Nephron (organoid): ENCODE measurements at regions not wholly inside any gene's neighbourhood (a gene's known extent, or its start where the extent isn't known, plus 50 kb on each side); places are given as distances from the start of the nearest gene placed in this dataset.

Source experiments
- H3K27ac Mint-ChIP-seq, 3 experiments: 2 replicates each; pipeline ENCODE4 v1.8.0; 2020; ENCODE audit warnings: mixed read lengths in 3 of 3, mild to moderate bottlenecking in 2 of 3, moderate library complexity in 1 of 3
- H3K27me3 Mint-ChIP-seq: 2 replicates; pipeline ENCODE4 v1.8.0; 2021; ENCODE audit warnings: low read depth, mild to moderate bottlenecking, moderate library complexity, mixed read lengths
- H3K36me3 Mint-ChIP-seq: 2 replicates; pipeline ENCODE4 v1.8.0; 2020; ENCODE audit warnings: low read depth, mixed read lengths
- H3K4me1 Mint-ChIP-seq: 2 replicates; pipeline ENCODE4 v1.8.0; 2020; ENCODE audit warnings: mixed read lengths
- H3K4me3 Mint-ChIP-seq, 3 experiments: 2 replicates each; pipeline ENCODE4 v1.8.0; 2020; ENCODE audit warnings: mild to moderate bottlenecking in 3 of 3, mixed read lengths in 3 of 3, moderate library complexity in 2 of 3
- H3K9me3 Mint-ChIP-seq: 2 replicates; pipeline ENCODE4 v1.8.0; 2020; ENCODE audit warnings: mixed read lengths
- TF ChIP-seq, protein P1 (sequence below), 3 experiments: fragments of 200-600 bp; sonication (generic); IDR thresholded peaks; one replicate each; pipeline ENCODE4 v1.5.0; 2021; ENCODE audit warnings: antibody characterized with exemption in 3 of 3; ENCODE audit not compliant: unreplicated experiment in 3 of 3

DNA sequence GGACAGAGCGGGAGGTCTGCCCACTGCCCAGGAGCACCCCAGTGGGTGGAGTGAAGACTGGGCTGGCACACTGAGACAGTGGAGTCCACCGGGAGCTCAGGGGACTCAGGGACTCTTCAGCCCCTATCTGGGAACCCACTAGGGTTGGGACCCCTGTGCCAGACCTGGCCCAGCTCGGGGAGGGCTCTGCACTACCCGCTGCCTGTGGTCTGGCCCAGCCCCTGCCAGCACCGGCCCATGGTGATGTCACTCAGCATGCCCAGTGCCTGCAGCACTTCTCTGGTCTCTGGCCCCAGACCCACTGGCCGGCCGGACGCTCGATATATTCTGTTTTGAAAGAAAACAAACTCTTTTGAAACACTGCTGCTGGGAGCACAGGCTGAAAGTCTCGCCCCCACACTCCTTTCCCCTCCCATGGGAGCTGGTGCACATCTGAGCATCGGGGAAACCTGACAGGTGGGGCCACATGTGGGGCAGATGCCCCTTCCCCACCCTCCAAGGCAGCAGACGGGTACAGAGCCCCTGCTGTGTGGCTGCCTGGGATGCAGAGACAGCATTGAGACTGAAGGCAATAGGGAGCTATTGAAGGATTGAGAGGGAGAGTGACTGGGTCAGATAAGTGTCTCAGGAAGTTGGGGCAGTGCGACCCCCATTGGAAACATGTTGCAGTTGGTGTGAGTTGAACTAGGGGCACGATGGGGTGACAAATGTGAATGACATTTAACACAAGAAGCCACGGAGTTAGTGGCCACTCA is 62.9 kb downstream of the MYEOV start:
- TF ChIP-seq, protein P1, sequence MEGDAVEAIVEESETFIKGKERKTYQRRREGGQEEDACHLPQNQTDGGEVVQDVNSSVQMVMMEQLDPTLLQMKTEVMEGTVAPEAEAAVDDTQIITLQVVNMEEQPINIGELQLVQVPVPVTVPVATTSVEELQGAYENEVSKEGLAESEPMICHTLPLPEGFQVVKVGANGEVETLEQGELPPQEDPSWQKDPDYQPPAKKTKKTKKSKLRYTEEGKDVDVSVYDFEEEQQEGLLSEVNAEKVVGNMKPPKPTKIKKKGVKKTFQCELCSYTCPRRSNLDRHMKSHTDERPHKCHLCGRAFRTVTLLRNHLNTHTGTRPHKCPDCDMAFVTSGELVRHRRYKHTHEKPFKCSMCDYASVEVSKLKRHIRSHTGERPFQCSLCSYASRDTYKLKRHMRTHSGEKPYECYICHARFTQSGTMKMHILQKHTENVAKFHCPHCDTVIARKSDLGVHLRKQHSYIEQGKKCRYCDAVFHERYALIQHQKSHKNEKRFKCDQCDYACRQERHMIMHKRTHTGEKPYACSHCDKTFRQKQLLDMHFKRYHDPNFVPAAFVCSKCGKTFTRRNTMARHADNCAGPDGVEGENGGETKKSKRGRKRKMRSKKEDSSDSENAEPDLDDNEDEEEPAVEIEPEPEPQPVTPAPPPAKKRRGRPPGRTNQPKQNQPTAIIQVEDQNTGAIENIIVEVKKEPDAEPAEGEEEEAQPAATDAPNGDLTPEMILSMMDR (IDR thresholded peaks at IDR 0.05; ENCODE audit: unreplicated experiment in 3 of 3), result no peak
- Mint-ChIP-seq H3K27me3 (peaks cover 18% of the 10 kb centered on the region), H3K27ac (no peak overlapping the region), H3K4me3 (no peak overlapping the region), H3K9me3 (peaks cover 7% of the 10 kb centered on the region), H3K4me1 (peaks cover 9% of the 10 kb centered on the region), H3K36me3 (no peaks in the 10 kb centered on the region)

DNA sequence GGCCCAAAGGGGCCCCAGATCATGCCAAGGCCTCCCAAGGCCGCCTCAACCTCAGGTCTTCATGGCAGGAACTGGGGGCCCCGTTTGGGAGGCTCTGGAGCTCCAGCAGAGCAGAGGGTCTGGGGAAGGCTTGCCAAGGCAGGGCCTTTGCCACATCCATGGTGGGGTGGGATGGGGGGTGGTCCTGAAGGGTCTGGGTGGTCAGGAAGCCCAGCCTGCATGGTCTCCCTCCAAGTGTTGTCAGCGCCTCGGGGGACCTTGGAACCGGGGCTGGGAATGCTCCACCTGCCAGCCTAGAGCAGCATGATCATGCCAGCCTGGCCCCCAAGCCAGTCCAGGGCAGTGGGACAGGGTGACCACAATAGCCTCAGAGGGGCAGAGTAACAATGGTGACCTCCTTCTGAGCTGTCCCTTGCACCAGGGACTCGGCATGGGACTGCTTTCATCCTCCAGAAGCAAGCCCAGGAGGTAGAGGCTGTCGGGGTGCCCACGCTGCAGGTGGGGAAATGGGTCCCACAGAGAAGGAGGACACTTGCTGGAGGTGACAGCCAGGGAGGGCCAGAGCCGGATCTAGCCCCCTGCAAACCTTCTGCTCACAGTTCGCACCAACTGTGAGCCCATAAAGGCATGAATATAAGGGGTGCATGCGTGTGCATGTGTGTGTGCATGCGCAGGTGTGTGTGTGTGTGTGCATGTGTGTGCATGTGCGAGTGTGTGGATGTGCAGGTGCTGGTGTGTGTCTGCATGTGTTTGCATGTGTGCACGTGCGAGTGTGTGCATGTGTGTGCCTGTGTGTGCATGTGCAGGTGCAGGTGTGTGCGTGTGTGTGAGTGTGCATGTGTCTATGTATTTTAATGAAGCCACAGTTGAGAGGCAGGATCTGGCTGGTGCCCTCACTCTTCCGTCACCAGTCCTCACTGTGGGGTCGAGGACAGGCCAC is 63.8 kb downstream of the MYEOV start:
- Mint-ChIP-seq H3K4me1 (peaks cover 3% of the 10 kb centered on the region), H3K27ac (no peak overlapping the region), H3K27me3 (peaks cover 17% of the 10 kb centered on the region), H3K9me3 (peaks cover 7% of the 10 kb centered on the region), H3K4me3 (no peak overlapping the region), H3K36me3 (no peaks in the 10 kb centered on the region)
- TF ChIP-seq, protein P1 (IDR thresholded peaks at IDR 0.05; ENCODE audit: unreplicated experiment in 3 of 3), result no peak

DNA sequence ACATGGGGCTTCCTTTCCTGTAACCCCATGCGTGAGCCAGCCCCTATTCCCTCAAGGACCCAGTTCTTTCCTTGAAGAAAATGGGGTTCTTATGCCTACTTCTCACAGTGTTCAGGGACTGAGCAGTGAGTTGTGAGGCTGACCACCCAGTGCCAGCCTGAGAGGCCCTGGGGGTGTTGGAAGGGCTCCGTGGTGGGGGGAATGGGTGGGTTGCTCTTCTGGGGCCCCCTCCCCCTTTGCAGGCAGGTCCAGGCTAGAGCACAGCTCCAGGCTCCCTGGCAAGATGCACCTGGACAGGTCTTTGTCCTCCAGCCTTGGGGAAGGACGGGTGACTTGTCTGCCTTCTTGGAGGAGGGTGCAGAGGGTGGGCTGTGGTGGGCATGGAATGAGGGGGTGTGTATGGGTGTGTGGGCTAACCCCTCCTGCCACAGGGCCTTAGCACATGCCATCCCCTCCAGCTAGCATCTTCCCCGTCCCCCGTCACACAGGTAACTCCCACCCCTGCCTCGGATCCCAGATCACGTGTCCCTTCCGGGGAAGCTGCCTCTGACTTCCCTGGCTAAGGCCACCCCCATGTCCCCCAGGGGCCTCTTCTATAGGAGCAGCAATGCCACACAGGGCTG is 64.6 kb downstream of the MYEOV start:
- H3K36me3 Mint-ChIP-seq, result no peaks in the 10 kb centered on the region
- H3K4me3 Mint-ChIP-seq, result no peak overlapping the region
- H3K27ac Mint-ChIP-seq, result no peak overlapping the region
- no peaks in the 10 kb centered on the region for H3K4me1 Mint-ChIP-seq
- H3K27me3 Mint-ChIP-seq, result peaks cover 17% of the 10 kb centered on the region
- TF ChIP-seq, protein P1 (IDR thresholded peaks at IDR 0.05; ENCODE audit: unreplicated experiment in 3 of 3), result no peak
- H3K9me3 Mint-ChIP-seq, result peaks cover 7% of the 10 kb centered on the region

DNA sequence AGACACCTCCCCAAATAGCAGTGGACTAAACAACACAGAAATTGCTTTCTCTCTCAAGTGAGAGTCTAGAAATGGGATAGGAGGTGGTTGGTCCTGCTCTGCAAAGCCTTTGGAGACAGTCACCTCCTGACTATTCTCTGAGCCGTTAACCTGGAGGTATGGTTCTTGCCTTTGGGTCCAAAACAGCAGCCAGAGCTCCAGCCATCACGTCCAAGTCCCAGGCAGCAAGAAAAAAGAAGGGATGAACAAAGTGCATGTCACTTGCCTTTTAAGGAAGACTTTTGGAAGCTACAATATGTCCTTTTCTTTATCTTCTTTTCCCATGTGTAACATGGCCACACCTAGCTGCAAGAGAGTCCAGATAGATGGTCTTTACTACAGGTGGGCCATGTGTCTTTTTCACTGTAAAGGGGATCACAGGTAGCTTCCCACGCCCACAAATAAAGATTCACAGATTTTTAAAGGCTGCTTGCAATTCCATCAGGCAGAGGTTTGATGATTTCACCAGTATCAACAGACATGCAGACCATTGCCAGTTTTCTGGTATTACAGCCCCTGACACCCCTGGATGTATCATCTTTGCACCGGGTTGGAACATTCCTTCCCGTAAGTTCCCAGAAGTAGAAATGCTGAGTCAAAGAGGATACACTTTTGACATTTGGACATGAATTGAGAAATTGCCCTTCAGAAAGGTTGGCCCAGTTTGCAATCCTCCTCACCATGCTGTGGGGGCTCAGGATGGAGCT is 66.0 kb downstream of the MYEOV start:
- no peak overlapping the region for H3K27ac Mint-ChIP-seq
- TF ChIP-seq, protein P1 (IDR thresholded peaks at IDR 0.05; ENCODE audit: unreplicated experiment in 3 of 3), result no peak
- H3K4me3 Mint-ChIP-seq, result no peak overlapping the region
- no peaks in the 10 kb centered on the region for H3K4me1 Mint-ChIP-seq
- H3K27me3 Mint-ChIP-seq, result peaks cover 12% of the 10 kb centered on the region
- no peaks in the 10 kb centered on the region for H3K36me3 Mint-ChIP-seq
- peaks cover 7% of the 10 kb centered on the region for H3K9me3 Mint-ChIP-seq

DNA sequence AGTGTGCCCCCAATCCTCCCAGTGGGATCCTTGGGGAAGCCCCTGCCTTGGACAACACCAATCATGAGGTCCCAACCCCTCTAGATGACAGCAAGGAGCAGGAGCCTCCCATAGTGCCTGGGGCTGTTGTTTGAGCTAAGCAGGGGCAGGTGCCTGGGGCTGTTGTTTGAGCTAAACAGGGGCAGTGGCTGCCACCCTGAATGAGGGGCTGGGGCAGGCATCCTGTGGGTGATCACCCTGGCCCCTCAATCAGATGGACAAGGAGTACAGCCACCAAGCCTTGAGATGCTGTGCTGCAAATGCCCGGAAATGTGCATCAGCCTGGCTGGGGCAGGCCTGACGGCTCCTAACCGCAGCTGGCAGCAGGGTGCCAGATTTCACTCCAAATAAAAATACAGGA is 66.7 kb downstream of the MYEOV start:
- no peak overlapping the region for H3K27ac Mint-ChIP-seq
- no peaks in the 10 kb centered on the region for H3K4me1 Mint-ChIP-seq
- no peak overlapping the region for H3K4me3 Mint-ChIP-seq
- peaks cover 5% of the 10 kb centered on the region for H3K27me3 Mint-ChIP-seq
- TF ChIP-seq, protein P1 (IDR thresholded peaks at IDR 0.05; ENCODE audit: unreplicated experiment in 3 of 3), result no peak
- no peaks in the 10 kb centered on the region for H3K36me3 Mint-ChIP-seq
- H3K9me3 Mint-ChIP-seq, result peaks cover 7% of the 10 kb centered on the region
